ENCODE measurements at regions not wholly inside any gene's neighbourhood (a gene's known extent, or its start where the extent isn't known, plus 50 kb on each side); places are given as distances from the start of the nearest gene placed in this dataset.

DNA sequence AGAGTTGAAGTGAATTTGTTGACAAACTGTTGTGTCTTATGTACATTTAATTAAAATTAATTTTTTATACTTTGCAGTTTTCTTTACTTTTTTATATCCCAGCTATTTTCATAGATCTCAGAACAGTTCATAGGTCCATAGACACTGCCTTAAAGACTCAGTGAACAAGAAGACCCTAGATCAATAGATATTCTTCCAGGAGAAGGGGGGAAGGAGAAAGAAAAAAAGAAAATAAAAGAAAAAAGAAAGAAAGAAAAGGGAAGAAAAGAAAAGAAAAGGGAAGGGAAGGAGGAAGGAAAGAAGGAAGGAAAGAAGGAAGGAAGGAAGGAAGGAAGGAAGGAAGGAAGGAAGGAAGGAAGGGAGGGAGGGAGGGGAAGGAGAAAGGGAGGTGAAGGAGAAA lies 130.8 kb downstream of the MAFB start:
- no peak for DNase-seq (ENCODE audit: low spot score)
- Mint-ChIP-seq H3K27me3 (ENCODE audit: low read depth) (peaks cover 13% of the 10 kb centered on the region), H3K4me3 (ENCODE audit: unreplicated experiment) (no peak overlapping the region), H3K4me1 (ENCODE audit: low read depth) (peaks cover 16% of the 10 kb centered on the region), H3K36me3 (ENCODE audit: low read depth) (peaks cover 9% of the 10 kb centered on the region), H3K9me3 (ENCODE audit: low read depth) (peaks cover 14% of the 10 kb centered on the region), H3K27ac (ENCODE audit: unreplicated experiment) (no peak overlapping the region)
- no peak for TF ChIP-seq CTCF (IDR thresholded peaks at IDR 0.05)

- DNase-seq (ENCODE audit: low spot score) = no peak
- peaks cover 14% of the 10 kb centered on the region for H3K9me3 Mint-ChIP-seq (ENCODE audit: low read depth)
- peaks cover 9% of the 10 kb centered on the region for H3K36me3 Mint-ChIP-seq (ENCODE audit: low read depth)
- H3K4me1 Mint-ChIP-seq (ENCODE audit: low read depth) = peaks cover 7% of the 10 kb centered on the region
- no peak for TF ChIP-seq CTCF (IDR thresholded peaks at IDR 0.05)
- H3K27me3 Mint-ChIP-seq (ENCODE audit: low read depth) = peaks cover 13% of the 10 kb centered on the region
- H3K27ac Mint-ChIP-seq (ENCODE audit: unreplicated experiment) = no peak overlapping the region
- H3K4me3 Mint-ChIP-seq (ENCODE audit: unreplicated experiment) = no peak overlapping the region
These were observed 137.9 kb downstream of the MAFB start for GRCh38 chr20:40551125-40551530.

- no peak overlapping the region for H3K4me3 Mint-ChIP-seq (ENCODE audit: unreplicated experiment)
- no peak for TF ChIP-seq CTCF (IDR thresholded peaks at IDR 0.05)
- peaks cover 5% of the 10 kb centered on the region for H3K4me1 Mint-ChIP-seq (ENCODE audit: low read depth)
- H3K9me3 Mint-ChIP-seq (ENCODE audit: low read depth) = no peaks in the 10 kb centered on the region
- no peak for DNase-seq (ENCODE audit: low spot score)
- H3K27ac Mint-ChIP-seq (ENCODE audit: unreplicated experiment) = no peak overlapping the region
- peaks cover 2% of the 10 kb centered on the region for H3K36me3 Mint-ChIP-seq (ENCODE audit: low read depth)
- H3K27me3 Mint-ChIP-seq (ENCODE audit: low read depth) = peaks cover 7% of the 10 kb centered on the region
These were observed 141.4 kb downstream of the MAFB start for GRCh38 chr20:40547483-40548091.

DNA sequence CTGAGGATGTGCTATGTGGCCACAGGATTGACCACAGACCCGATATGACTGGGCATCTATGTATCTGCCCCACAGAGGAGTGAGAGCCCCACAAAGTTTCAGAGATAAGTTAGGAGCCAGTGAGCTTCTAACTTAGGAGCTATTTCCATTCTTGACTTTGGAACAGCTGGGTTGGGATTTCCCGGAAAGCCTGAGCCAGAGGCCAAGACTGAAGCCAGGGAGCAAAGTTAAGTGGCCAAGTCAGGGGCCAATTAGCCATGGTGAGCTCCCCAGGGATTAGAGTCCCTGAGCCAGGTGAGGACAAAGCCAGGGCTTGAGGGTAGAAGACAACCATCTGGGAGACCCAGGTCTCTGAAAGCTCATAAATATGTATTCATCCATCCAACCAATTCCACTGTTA lies 143.6 kb downstream of the MAFB start:
- H3K4me3 Mint-ChIP-seq (ENCODE audit: unreplicated experiment) = no peak overlapping the region
- peaks cover 2% of the 10 kb centered on the region for H3K36me3 Mint-ChIP-seq (ENCODE audit: low read depth)
- H3K4me1 Mint-ChIP-seq (ENCODE audit: low read depth) = peaks cover under 1% of the 10 kb centered on the region
- H3K27ac Mint-ChIP-seq (ENCODE audit: unreplicated experiment) = no peak overlapping the region
- H3K9me3 Mint-ChIP-seq (ENCODE audit: low read depth) = no peaks in the 10 kb centered on the region
- no peak for DNase-seq (ENCODE audit: low spot score)
- no peak for TF ChIP-seq CTCF (IDR thresholded peaks at IDR 0.05)
- peaks cover 15% of the 10 kb centered on the region for H3K27me3 Mint-ChIP-seq (ENCODE audit: low read depth)

- peaks cover 4% of the 10 kb centered on the region for H3K4me1 Mint-ChIP-seq (ENCODE audit: low read depth)
These were observed 147.0 kb downstream of the MAFB start for GRCh38 chr20:40542065-40542464.

More at GRCh38 chr20:40542065-40542464, 147.0 kb downstream of the MAFB start:
- Mint-ChIP-seq H3K9me3 (ENCODE audit: low read depth) (no peaks in the 10 kb centered on the region), H3K36me3 (ENCODE audit: low read depth) (peaks cover 2% of the 10 kb centered on the region), H3K27me3 (ENCODE audit: low read depth) (peaks cover 33% of the 10 kb centered on the region), H3K4me3 (ENCODE audit: unreplicated experiment) (no peak overlapping the region), H3K27ac (ENCODE audit: unreplicated experiment) (no peak overlapping the region)
- TF ChIP-seq CTCF (IDR thresholded peaks at IDR 0.05) = no peak
- no peak for DNase-seq (ENCODE audit: low spot score)

All from chondrocyte (in vitro differentiated cells).